ENCODE measurements at regions not wholly inside any gene's neighbourhood (a gene's known extent, or its start where the extent isn't known, plus 50 kb on each side); places are given as distances from the start of the nearest gene placed in this dataset.
A peak's percentile ranks its signal among the peaks of the same experiment; 100 is the strongest.

- Histone ChIP-seq H3K36me3 (ENCODE audit: control insufficient read depth in 2 of 3, insufficient read depth in 3 of 3, low read length in 3 of 3) (no peaks in the 10 kb centered on the region), H3K9me3 (ENCODE audit: control insufficient read depth in 2 of 3, low read length in 3 of 3) (no peaks in the 10 kb centered on the region), H3K4me3 (ENCODE audit: low read length) (no peak overlapping the region), H3K4me1 (ENCODE audit: control insufficient read depth in 2 of 2, insufficient read depth in 2 of 2, low read length in 2 of 2) (no peaks in the 10 kb centered on the region), H3K27me3 (ENCODE audit: control insufficient read depth in 2 of 2, insufficient read depth in 2 of 2, low read length in 2 of 2) (no peaks in the 10 kb centered on the region), H3K27ac (ENCODE audit: low read depth, low read length) (no peak overlapping the region)
- ChIA-PET CTCF (no interaction called here), POLR2A (interaction anchor here (0.8 kb wide), 1 partner anchor 121 kb away, joined by 3 read pairs; no protein-coding TSS in a partner anchor)
- Mint-ChIP-seq H3K4me3 (no peak overlapping the region), H3K27me3 (no peaks in the 10 kb centered on the region), H3K9me3 (peaks cover 0 to 1% (median 0%) of the 10 kb centered on the region in 11 donors), H3K27ac (peak overlapping the region in 2 of 9 donors; percentile 32 to 72), H3K36me3 (peaks cover 0 to 3% (median 0%) of the 10 kb centered on the region in 5 donors), H3K4me1 (peaks cover 0 to 18% (median 7%) of the 10 kb centered on the region in 7 donors)
- DNase-seq = peak in 1 of 9 donors; percentile 35
- intact Hi-C loops (cut with micrococcal nuclease) = loop anchor here (5.0 to 10.0 kb wide), 3 partner anchors 33 to 504 kb away; no protein-coding TSS in a partner anchor
- ATAC-seq = no peak
Observed at GRCh38 chr13:40060296-40061007, 405.0 kb downstream of the COG6 start.

- Histone ChIP-seq H3K4me1 (ENCODE audit: control insufficient read depth in 2 of 2, insufficient read depth in 2 of 2, low read length in 2 of 2) (no peaks in the 10 kb centered on the region), H3K4me3 (ENCODE audit: low read length) (no peak overlapping the region), H3K27ac (ENCODE audit: low read depth, low read length) (no peak overlapping the region), H3K27me3 (ENCODE audit: control insufficient read depth in 2 of 2, insufficient read depth in 2 of 2, low read length in 2 of 2) (no peaks in the 10 kb centered on the region), H3K9me3 (ENCODE audit: control insufficient read depth in 2 of 3, low read length in 3 of 3) (no peaks in the 10 kb centered on the region), H3K36me3 (ENCODE audit: control insufficient read depth in 2 of 3, insufficient read depth in 3 of 3, low read length in 3 of 3) (no peaks in the 10 kb centered on the region)
- Mint-ChIP-seq H3K27ac (no peak overlapping the region), H3K27me3 (no peaks in the 10 kb centered on the region), H3K36me3 (peaks cover 0 to 3% (median 0%) of the 10 kb centered on the region in 5 donors), H3K4me3 (no peak overlapping the region), H3K9me3 (peaks cover 0 to 1% (median 0%) of the 10 kb centered on the region in 11 donors), H3K4me1 (peaks cover 0 to 18% (median 7%) of the 10 kb centered on the region in 7 donors)
- ChIA-PET POLR2A (interaction anchor here (0.8 kb wide), 1 partner anchor 16 kb away, joined by 3 read pairs; no protein-coding TSS in a partner anchor), CTCF (no interaction called here)
- intact Hi-C loops (cut with micrococcal nuclease) = loop anchor here (5.0 to 10.0 kb wide), 3 partner anchors 34 to 503 kb away; no protein-coding TSS in a partner anchor
- no peak for DNase-seq
- ATAC-seq = no peak
Observed at GRCh38 chr13:40061466-40062450, 406.3 kb downstream of the COG6 start.

GRCh38 chr13:40063278-40063698, 407.8 kb downstream of the COG6 start:
- Histone ChIP-seq H3K36me3 (ENCODE audit: control insufficient read depth in 2 of 3, insufficient read depth in 3 of 3, low read length in 3 of 3) (no peaks in the 10 kb centered on the region), H3K4me3 (ENCODE audit: low read length) (no peak overlapping the region), H3K4me1 (ENCODE audit: control insufficient read depth in 2 of 2, insufficient read depth in 2 of 2, low read length in 2 of 2) (no peaks in the 10 kb centered on the region), H3K27me3 (ENCODE audit: control insufficient read depth in 2 of 2, insufficient read depth in 2 of 2, low read length in 2 of 2) (no peaks in the 10 kb centered on the region), H3K27ac (ENCODE audit: low read depth, low read length) (no peak overlapping the region), H3K9me3 (ENCODE audit: control insufficient read depth in 2 of 3, low read length in 3 of 3) (no peaks in the 10 kb centered on the region)
- Mint-ChIP-seq H3K27ac (peak overlapping the region in 2 of 9 donors; percentile 43 to 57), H3K36me3 (no peaks in the 10 kb centered on the region), H3K4me3 (no peak overlapping the region), H3K9me3 (peaks cover 0 to 1% (median 0%) of the 10 kb centered on the region in 11 donors), H3K27me3 (no peaks in the 10 kb centered on the region), H3K4me1 (peaks cover 0 to 18% (median 11%) of the 10 kb centered on the region in 7 donors)
- ChIA-PET CTCF (interaction anchor here (0.9 kb wide), 1 partner anchor 121 kb away, joined by 4 read pairs; no protein-coding TSS in a partner anchor), POLR2A (interaction anchor here (1.0 kb wide), 1 partner anchor 607 kb away, joined by 3 read pairs; no protein-coding TSS in a partner anchor)
- no peak for DNase-seq
- intact Hi-C loops (cut with micrococcal nuclease) = loop anchor here (5.0 to 10.0 kb wide), 3 partner anchors 36 to 502 kb away; no protein-coding TSS in a partner anchor
- no peak for ATAC-seq

GRCh38 chr13:40063703-40064102, 408.2 kb downstream of the COG6 start:
- Histone ChIP-seq H3K4me1 (ENCODE audit: control insufficient read depth in 2 of 2, insufficient read depth in 2 of 2, low read length in 2 of 2) (no peaks in the 10 kb centered on the region), H3K4me3 (ENCODE audit: low read length) (no peak overlapping the region), H3K27ac (ENCODE audit: low read depth, low read length) (no peak overlapping the region), H3K9me3 (ENCODE audit: control insufficient read depth in 2 of 3, low read length in 3 of 3) (no peaks in the 10 kb centered on the region), H3K36me3 (ENCODE audit: control insufficient read depth in 2 of 3, insufficient read depth in 3 of 3, low read length in 3 of 3) (no peaks in the 10 kb centered on the region), H3K27me3 (ENCODE audit: control insufficient read depth in 2 of 2, insufficient read depth in 2 of 2, low read length in 2 of 2) (no peaks in the 10 kb centered on the region)
- ChIA-PET POLR2A (interaction anchor here (1.0 kb wide), 1 partner anchor 607 kb away, joined by 3 read pairs; no protein-coding TSS in a partner anchor), CTCF (no interaction called here)
- DNase-seq (no peak), ATAC-seq (no peak)
- Mint-ChIP-seq H3K9me3 (peaks cover 0 to 1% (median 0%) of the 10 kb centered on the region in 11 donors), H3K27ac (peak overlapping the region in 2 of 9 donors; percentile 43 to 57), H3K4me1 (peaks cover 0 to 14% (median 11%) of the 10 kb centered on the region in 7 donors), H3K4me3 (no peak overlapping the region), H3K36me3 (no peaks in the 10 kb centered on the region), H3K27me3 (no peaks in the 10 kb centered on the region)
- intact Hi-C loops (cut with micrococcal nuclease) = loop anchor here (5.0 to 10.0 kb wide), 3 partner anchors 36 to 501 kb away; no protein-coding TSS in a partner anchor

GRCh38 chr13:40064154-40065097, 409.0 kb downstream of the COG6 start:
- intact Hi-C loops (cut with micrococcal nuclease) = loop anchor here (5.0 to 10.0 kb wide), 5 partner anchors 37 to 713 kb away; no protein-coding TSS in a partner anchor
- DNase-seq = no peak
- Histone ChIP-seq H3K4me3 (ENCODE audit: low read length) (no peak overlapping the region), H3K27ac (ENCODE audit: low read depth, low read length) (no peak overlapping the region), H3K9me3 (ENCODE audit: control insufficient read depth in 2 of 3, low read length in 3 of 3) (no peaks in the 10 kb centered on the region), H3K27me3 (ENCODE audit: control insufficient read depth in 2 of 2, insufficient read depth in 2 of 2, low read length in 2 of 2) (no peaks in the 10 kb centered on the region), H3K4me1 (ENCODE audit: control insufficient read depth in 2 of 2, insufficient read depth in 2 of 2, low read length in 2 of 2) (peaks cover 0 to 5% of the 10 kb centered on the region in 2 donors), H3K36me3 (ENCODE audit: control insufficient read depth in 2 of 3, insufficient read depth in 3 of 3, low read length in 3 of 3) (no peaks in the 10 kb centered on the region)
- Mint-ChIP-seq H3K27ac (no peak overlapping the region), H3K4me3 (no peak overlapping the region), H3K4me1 (peaks cover 5 to 18% (median 13%) of the 10 kb centered on the region in 7 donors), H3K36me3 (no peaks in the 10 kb centered on the region), H3K27me3 (no peaks in the 10 kb centered on the region), H3K9me3 (peaks cover 0 to 1% (median 0%) of the 10 kb centered on the region in 11 donors)
- no peak for ATAC-seq
- POLR2A ChIA-PET = interaction anchor here (1.0 kb wide), 1 partner anchor 606 kb away, joined by 3 read pairs; no protein-coding TSS in a partner anchor
- CTCF ChIA-PET = interaction anchor here (0.5 kb wide), 1 partner anchor 621 kb away, joined by 3 read pairs; no protein-coding TSS in a partner anchor

Data from naive thymus-derived CD4-positive, alpha-beta T cell (primary cell).